Right lung (tissue), 2 donors: ENCODE measurements at regions not wholly inside any gene's neighbourhood (a gene's known extent, or its start where the extent isn't known, plus 50 kb on each side); places are given as distances from the start of the nearest gene placed in this dataset.
"Not testable (repeated sequence)": the region's sequence is repeated elsewhere in the genome, so short reads cannot be mapped to it uniquely, and the experiment has no call there.

ENCODE experiments used
- DNase-seq, 2 donors: peaks; one replicate each; pipeline ENCODE4 v3.0.0-alpha.2; 2013

GRCh38 chr21:15669247-15669646 is 60.5 kb upstream of the USP25 start:
- DNase-seq, result no peak

- DNase-seq, result no peak
These were observed 58.6 kb upstream of the USP25 start for GRCh38 chr21:15671188-15671587.

- not testable (repeated sequence) for DNase-seq
These were observed 57.2 kb upstream of the USP25 start for GRCh38 chr21:15672578-15672977.

- no peak for DNase-seq
These were observed 52.8 kb upstream of the USP25 start for GRCh38 chr21:15676935-15677334.

GRCh38 chr21:15679630-15680029 is 50.2 kb upstream of the USP25 start:
- no peak for DNase-seq
